IPS-NIHi11 (cell line): ENCODE measurements at regions not wholly inside any gene's neighbourhood (a gene's known extent, or its start where the extent isn't known, plus 50 kb on each side); places are given as distances from the start of the nearest gene placed in this dataset.
"Not testable (repeated sequence)": the region's sequence is repeated elsewhere in the genome, so short reads cannot be mapped to it uniquely, and the experiment has no call there.

Experiments used
- DNase-seq: peaks from one replicate; pipeline ENCODE4 v3.0.0; 2012; ENCODE audit warnings: mixed read lengths, low spot score

DNA sequence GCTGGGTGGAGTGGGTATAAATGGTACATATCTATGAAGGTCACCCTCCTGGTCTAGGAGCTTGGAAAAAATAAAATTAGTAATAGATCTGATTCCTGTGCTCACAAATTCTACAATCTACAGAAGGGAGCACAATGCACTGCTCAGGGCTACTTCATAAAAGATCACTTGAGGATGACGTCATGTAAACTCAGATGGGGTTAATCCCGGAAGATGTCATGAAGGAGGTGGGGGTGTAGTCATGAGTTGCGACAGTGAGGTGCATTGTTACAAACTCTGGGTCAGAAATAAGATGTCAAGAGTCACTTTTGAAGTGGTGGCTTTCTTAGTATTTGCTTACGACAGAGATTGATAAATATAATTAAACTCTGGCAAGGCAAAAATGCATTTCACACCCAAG lies 68.2 kb downstream of the LHX9 start:
- no peak for DNase-seq

DNA sequence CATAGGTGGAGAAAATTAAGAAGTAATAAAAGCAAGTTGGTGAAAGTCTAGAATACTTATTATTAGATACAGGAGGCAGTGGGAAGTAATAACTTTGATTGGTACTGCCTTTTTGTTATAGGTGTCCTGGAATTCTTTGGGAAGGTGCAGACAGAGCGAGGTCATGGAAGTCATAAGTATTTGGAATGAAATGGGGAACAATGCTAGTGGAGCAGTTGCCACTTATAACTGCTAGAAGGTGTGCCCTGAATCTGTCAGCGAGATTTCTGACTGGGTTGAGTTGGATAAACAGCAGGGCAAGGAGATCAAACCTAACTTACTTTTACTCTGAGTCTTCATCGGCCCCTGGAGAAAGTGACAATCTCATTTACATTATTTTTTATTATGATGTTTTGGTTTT lies 69.6 kb downstream of the LHX9 start:
- DNase-seq: no peak

DNA sequence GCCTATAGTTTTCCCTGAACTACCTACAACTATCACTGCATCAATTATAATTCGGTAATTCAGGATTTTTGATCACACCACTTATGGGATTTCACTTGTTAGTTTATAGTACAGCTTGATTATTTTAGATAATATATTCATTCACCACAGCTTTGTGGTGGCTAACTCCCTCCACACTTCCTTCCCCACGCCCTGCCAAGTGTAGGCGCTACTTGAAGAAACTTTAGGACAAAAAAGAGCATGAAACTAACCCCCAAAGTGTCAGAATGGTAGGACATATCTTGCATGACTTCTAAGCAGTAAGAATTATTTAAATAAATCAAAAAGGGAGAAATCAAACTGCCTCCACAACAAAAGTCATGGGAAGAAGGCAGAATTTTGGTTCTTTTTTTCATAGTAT lies 70.1 kb downstream of the LHX9 start:
- no peak for DNase-seq

DNA sequence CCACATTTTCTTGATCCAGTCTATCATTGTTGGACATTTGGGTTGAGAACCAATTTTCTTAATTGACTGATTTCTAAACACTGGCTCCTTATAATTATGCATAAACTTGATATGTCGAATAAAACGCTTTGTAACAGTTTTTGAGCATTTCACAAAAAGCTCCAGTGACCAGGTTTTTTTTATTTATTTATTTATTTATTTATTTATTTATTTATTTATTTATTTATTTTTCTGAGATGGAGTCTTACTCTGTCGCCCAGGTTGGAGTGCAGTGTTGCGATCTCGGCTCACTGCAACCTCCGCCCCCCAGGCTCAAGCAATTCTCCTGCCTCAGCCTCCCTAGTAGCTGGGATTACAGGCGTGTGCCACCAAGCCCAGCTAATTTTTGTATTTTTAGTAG lies 71.4 kb downstream of the LHX9 start:
- not testable (repeated sequence) for DNase-seq

DNA sequence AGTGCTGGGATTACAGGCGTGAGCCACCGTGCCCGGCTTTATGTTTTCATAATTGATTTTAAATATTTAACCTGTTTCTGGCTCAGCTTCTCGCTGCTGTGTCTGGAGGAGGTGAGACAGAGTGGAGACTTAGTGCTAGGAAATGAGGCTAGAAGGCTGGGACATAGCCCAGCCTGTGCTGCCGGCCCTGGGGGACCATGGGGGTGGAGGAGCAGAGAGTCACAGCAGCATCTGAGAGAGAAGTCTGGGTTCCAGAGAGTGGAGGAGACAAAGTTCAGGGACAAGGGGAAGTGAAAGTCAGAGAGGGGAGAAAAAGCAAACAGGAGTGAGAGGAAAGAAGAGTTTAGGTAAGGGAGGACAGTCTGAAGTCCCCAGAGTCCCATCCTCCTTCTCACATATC lies 71.9 kb downstream of the LHX9 start:
- DNase-seq: no peak

DNA sequence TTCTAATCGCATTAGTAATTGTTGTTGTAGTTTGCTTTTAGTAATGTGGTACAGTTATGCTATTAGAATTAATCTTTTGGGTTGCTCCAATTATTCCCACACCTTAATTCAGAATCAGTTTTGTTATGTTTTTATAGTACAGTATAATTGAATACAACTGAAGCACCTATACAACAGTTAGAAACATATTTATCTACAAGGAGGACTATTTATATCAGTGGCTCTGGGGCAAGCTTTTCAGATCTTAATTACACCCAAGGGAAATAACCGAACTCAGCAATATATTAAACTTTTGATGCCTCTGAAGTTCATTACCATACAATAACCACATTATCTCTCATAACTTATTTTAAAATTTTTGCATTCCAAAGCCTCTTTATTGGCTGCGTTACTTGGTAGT lies 74.4 kb downstream of the LHX9 start:
- DNase-seq: no peak

DNA sequence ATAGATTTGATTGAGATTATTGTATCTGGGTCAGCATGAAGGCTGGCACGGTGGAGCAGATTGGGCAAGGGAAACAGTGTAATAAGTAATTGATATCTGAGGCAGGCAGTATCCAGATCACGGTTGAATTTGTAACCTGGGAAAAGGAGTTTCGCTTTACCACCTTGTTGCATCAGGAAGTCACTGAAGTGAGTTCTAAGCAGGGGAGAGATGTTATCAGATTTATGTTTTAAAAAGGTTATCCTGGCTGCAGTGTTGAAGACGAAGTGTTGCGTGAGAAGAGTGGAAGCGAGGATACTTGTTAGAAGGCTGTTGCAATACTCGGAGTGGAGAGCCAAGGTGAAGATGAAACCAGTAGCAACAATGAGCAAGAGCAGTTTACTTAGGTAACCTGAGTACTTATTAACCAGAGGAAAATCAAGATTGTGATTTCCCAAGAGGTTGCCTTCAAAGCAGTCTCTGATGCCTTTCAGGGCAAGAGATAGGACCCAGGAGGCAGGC lies 77.8 kb downstream of the LHX9 start:
- no peak for DNase-seq

DNA sequence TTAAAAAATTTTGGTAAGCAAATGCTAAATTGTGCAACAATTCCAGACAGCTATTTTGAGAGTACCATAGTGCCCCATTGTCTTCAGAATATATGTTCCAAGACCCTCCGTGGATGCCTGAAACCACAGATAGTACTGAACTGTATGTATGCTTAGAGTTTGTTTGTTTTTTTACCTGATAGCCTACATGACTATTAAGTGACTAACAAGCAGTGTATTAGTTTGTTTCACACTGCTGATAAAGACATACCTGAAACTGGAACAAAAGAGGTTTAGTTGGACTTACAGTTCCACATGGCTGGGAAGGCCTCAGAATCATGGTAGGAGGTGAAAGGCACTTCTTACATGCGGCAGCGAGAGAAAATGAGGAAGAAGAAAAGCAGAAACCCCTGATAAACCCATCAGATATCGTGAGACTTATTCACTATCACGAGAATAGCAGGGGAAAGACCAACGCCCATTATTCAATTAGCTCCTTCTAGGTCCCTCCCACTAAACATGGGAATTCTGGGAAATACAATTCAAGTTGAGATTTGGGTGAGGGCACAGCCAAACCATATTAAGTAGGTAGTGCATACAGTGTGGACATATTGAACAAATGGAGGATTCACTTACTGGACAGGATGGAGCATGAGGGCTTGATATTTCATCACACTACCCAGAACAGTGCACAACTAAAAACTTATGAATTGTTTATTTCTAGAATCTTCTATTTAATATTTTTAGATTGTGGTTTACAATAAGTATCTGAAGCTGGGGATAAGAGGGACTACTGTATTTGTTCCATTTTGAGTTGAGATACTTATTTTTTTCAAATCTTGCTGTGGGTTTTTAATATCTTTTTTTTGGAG lies 78.5 kb downstream of the LHX9 start:
- DNase-seq: no peak

DNA sequence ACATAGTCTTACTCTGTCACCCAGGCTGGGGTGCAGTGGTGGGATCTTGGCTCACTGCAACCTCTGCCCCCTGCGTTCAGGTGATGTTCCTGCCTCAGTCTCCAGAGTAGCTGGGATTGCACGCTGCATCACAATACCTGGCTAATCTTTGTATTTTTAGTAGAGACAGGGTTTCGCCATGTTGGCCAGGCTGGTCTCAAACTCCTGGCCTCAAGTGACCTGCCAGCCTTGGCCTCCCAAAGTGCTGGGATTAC lies 79.0 kb downstream of the LHX9 start:
- not testable (repeated sequence) for DNase-seq

DNA sequence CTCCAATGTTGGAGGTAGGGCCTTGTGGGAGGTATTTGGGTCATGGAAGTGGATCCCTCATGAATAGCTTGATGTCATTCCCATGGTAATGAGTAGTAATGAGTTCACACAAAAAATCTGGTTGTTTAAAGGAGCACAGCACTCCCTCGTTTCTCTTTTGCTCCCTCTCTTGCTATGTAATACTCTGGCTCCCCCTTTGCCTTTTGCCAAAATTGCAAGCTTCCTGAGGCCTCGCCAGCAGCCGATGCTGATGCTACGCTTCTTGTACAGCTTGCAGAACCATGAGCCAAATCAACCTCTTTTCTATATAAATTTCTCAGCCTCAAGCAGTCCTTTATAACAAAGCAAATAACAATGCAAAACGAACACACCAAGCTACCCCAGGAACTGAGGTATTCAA lies 80.9 kb downstream of the LHX9 start:
- no peak for DNase-seq

DNA sequence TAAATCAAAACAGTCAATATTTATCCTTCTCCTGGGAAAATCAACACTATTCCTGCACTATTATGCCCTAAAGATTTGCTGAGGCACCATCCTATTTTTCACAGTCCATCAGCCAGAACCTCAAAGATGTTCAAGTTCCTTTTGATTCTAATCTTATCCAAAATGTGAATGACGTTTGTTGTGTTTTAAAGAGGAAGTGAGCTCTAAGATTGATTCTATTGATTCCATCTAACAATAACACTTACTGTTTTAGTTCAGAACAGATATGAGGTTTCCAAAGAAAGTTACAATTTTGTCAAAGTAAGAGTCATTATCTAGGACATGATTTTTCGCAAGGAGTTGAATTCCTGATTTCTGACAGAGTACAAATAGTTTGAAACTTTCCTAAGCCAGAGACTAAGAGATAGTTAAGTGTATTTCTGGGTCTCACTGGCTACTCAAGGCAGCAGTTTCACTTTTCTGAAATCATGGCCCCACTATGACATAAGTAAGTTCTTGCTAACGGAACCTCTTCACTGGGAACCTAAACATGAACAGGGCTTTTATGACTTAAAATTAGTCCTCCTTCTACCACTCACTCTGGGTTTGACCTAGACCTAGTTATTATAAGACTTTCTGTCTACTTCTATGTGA lies 84.7 kb downstream of the LHX9 start:
- no peak for DNase-seq

DNA sequence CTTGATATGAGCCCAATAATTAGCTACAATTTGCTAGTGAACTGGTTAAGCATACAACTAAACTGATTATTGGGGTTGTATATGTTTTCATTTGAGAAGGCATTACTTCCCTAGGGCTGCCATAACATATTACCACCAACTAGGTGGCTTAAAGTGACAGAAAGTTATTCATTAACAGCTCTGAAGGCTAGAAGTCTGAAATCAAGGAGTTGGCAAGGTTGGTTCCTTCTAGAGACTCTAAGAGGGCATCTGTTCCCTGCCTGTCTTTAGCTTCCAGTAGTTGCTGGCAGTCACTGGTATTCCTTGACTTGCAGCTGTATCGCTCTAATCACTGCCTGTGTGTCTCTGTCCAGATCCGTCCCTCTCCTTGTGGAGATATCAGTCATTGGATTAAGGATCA lies 86.3 kb downstream of the LHX9 start:
- DNase-seq: no peak

DNA sequence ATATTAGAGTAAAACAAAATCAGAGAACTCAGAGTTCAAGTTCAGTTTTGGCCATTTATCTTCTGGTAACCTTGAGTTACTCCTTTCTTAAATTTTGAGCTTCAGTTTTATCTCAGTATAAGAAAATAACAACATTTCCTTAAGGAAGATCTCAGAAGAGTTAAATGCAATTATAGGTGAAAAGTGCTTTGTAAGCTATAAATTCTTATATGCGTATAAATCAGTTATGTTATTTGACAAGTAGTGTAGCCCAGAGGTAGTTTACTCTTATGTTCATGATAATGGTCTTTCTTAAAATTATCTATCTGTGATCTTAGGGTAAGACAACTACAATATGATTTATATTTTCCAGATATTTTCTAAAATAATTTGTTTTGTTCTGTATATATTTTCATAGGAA lies 89.8 kb downstream of the LHX9 start:
- no peak for DNase-seq

DNA sequence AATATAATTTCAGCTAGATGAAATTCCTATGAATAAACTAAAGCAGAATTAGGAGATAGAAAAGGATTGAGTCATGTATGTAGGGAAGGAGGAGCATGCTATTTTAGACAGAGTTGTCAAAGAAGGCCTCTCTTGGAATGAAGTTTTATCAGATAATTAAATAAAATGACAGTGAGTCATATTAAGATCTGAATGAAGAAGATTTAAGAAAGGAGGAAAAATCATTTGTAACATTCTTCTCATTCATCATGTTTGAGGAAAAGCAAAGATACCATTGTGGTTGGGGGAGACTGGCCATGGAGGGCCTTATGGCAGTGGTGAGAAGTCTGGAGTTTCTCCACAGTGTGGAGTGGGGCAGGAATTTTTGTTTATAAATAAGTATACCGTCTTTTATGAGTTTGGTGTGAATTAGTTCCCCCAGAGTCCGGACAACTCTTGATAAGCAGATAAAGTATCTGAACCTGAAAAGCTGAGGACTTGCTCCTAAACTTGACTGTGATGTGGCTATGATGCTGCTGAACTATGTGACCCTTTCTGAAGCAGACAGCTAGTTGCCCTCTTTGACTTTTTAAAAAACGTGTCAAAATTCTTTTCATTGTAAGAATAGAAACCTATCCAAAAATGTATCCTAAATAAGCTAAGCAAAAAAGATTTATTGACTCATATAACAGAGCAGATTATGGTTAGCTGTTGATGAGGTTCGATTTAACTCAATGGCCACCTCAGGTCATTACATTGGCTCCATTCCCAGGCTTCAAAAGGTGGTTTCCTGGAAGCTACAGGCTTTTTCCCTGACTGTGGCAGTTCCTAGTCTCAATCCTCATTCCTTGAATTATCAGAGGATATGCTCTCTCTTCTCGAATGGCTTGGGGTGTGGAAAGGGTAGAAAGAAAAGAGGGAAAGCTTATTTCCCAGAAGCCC lies 90.8 kb downstream of the LHX9 start:
- DNase-seq: no peak

DNA sequence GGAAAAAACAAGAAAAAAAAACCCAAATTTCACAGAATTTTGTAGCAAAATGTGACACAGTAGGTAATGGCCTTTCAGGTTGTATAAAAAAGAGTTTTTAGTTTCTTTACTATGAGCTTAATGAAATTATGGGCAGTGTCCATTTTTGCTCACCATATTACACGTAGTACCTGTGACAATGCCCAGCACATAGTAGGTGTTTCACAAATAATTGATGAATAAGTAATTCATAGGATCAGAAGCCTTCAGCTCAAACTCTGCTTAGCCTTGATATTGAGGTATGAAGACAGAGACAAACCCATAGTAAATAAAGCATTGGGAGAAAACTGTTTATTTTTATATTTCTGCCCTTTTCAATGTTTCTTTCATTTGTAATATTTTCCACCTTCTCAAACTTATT lies 97.2 kb downstream of the LHX9 start:
- no peak for DNase-seq

DNA sequence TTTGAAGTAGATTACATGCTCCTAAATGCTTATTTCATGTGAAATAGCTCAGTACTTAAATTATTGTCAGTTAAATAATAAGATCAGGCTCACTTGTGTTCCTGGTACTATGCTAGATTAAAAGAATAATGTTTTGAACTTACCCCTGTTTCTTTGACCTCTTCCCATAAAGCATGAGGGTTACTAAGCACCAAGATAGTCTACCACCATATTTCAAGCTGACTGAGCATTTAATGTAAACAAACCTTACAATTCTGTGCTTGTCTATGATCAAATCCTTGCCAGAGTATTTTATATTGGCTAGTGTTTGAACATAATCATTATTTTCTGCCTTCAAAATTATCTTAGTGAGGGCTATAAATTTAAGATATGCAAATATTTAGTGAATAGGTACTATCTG lies 98.1 kb downstream of the LHX9 start:
- no peak for DNase-seq

DNA sequence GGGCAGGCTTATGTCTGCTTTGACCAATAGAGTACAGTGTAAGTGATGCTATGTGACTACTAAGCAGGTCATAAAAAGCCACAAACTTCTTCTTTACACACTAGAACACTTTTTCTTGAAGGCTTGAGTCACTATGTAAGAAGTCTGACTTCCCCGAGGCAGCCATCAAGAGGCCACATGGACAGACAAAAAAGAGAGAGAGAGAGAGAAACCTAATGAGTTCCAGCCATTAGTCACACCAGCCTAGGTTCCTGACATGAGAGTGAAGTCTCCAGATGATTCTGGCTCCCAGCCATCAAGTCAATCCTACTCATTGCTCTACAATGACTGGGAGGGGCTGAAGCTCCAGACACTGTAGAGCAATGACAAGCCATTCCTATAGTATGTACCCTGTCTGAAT lies 101.4 kb downstream of the LHX9 start:
- no peak for DNase-seq

DNA sequence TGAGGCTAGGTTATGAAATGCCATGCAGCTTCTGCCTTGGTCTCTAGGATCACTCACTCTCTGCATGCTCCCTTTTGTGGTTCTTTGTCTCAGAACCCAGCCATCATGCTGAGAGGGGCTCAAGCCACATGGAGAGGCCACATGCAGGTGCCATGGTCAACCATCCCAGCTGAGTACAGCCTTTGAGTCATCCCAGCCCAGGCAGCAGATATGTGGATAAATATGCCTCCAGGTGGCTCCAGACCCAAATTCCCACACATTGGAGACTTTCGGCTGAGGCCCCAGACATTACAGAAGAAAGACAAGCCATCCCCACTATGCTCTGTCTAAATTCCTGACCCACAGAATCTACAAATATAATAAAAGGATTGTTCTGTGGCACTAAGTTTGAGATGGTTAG lies 102.0 kb downstream of the LHX9 start:
- DNase-seq: no peak

DNA sequence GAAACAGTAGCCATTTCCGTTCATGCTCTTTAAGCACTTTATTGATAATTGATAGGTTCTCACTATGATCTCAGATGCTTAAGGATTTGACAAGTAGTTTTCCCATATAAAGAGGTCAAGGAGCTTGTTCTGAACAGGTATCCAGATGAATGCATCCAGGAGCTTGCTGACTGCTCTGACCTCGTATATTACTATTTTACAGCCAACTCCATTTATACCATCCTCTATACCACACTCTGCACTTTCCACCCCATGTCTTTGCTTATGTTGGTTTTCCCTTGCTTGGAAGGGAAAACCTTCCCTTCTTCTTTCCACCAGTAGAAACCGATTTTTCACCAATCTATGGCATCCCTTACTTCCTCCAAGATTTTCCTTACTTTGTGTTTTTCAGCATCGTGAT lies 107.2 kb downstream of the LHX9 start:
- DNase-seq: no peak

DNA sequence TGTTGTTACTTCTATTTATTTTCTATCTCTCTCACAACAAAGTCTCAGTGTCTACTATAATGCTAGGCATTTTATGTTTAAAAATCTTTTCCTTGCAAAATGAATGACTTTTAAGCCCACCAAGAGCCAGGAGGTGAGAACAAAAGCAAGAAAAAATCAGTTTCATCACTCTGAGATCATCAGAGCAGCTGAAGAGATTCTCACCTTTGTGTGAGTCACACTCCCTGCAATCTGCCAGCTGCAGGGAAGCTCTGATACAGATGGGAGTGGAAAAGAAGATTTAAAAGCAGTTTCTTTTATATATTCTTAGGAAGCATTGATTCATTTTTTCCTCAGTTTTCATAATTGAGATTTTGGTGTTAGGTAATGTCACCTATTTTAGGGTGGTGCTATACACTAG lies 107.6 kb downstream of the LHX9 start:
- no peak for DNase-seq

DNA sequence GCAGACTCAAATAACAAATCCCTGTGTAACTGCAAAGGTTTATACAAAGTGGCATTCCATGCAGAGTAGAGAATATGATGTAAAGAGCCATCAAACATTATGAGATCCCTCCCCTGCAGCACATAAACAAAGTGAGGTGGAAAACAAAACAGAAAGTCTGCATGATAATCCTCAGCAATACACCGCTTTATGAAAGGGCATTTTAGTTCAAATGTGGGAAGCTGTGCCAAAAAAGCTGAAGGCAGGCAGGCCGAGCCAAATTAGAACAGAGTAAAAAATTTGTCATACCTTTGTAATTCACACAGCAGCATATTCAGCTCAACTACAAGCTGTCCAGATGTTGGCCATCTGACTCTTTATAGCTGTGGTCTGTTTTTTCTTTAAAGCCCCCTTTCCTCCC lies 113.5 kb downstream of the LHX9 start:
- no peak for DNase-seq

DNA sequence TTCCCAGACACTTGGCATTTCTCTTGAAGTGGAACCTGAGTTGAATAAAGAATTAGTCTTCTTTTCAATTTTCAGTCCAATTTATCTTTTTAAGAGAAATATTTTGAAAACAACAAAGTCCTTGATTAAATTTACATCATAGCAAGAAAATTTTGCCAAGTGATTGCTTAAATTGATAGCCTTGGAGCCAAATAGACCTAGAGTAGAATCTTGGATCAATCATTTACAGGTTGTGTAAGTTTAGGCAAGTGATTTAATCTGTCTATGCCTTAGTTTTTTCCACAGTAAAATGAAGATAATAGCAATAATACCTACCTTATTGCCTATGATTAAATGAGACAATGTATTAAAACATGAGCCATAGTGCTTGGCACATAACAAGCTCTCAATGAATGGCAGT lies 113.9 kb downstream of the LHX9 start:
- DNase-seq: no peak

DNA sequence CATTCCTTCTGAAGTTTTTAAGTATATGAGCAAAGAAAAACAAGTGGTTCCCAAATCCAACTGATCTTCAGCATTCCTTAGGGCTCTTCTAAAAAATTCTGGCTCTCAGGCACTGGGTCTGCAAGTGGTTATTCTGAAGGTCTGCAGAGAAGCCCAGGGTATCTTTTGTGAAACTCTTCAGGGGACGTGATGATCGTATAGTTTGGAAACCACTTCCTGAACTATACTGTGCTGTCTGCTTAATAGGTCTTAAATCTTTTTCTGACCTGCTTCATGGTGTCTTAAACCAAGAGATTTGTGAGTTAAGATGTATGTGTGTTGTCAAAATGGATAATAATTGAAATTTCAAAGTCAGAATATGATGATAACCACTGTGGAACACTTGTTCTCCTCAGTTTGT lies 115.5 kb downstream of the LHX9 start:
- DNase-seq: no peak
